Lung microvascular endothelial cell (primary cell): ENCODE measurements at regions not wholly inside any gene's neighbourhood (a gene's known extent, or its start where the extent isn't known, plus 50 kb on each side); places are given as distances from the start of the nearest gene placed in this dataset.

Source experiments
- DNase-seq, 2 donors: peaks; one replicate each; pipeline versions ENCODE4 v3.0.0 to v3.0.0-alpha.2; 2010; ENCODE audit warnings: low read depth in 2 of 2

DNA sequence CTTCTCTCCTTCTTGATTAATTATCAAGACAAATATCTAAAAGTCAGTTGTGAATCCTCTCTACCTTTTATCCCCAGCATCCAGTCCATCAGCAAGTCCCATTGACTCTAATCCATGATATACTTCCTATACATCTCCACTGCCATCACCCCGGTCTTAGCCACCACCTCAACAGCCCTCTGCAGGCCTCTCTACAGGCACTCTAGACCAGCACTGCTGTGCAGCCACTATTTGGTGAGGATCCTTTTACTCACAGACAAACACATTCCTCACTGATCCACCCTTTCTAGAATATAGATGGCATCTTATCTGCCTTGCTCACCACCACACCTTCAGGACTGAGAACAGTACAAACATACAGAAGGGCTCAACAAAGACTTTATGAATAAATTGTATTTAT is 221.7 kb downstream of the RFC3 start:
- DNase-seq, result no peak

DNA sequence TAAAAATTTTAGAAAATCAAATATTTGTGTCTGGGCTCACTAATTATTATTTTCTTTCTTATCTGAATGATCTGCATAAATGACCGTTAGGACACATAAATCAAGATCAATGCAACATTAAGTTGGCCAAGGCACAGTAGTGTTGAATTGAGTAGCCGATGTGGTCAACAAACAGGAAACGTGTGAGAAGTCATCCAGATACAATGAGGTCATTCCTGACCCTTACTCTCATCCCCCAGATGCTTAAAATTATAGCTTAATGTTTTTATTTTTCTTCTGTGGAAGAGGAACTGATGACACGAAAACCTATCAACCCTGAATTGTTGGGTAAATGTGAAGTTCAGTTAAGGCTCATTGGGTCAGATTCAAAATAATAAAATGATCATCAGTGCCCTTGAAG is 222.9 kb downstream of the RFC3 start:
- peak in 1 of 2 donors; percentile 77 for DNase-seq

DNA sequence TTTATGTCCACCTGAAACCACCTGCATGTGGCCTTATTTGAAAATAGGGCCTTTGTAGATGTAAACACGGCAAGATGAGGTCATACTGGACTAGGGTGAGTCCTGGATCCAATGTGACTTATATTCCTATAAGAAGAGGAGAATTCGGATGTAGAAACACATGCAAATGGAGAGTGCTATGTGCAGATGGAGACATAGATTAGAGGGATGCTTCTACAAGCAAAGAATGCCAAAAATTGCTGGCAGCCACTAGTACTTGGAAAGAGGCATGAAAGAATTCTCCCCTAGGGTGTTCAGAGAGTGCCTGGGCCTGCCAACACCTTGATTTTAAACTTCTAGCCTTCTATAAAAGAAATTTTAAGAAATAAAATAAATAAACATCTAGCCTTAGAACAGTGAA is 226.1 kb downstream of the RFC3 start:
- no peak for DNase-seq

DNA sequence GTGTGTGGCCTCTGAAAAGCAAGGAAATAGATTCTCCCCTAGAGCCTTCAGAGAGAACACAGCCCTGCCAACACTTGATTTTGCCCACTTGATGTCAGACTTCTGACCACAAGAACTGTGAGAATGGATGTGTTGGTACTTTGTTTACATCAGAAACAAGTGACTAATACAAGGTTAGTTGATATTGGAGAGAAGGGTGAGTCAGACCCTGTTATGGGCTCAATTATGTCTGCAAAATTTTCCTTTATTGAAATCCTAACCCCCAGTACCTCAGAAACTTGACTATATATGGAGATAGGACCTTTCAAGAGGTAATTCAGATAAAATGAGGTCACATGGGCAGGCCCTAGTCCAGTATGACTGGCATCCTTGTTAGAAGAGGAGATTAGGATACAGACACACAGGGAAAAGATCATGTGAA is 226.7 kb downstream of the RFC3 start:
- DNase-seq, result peak in 1 of 2 donors; percentile 85

DNA sequence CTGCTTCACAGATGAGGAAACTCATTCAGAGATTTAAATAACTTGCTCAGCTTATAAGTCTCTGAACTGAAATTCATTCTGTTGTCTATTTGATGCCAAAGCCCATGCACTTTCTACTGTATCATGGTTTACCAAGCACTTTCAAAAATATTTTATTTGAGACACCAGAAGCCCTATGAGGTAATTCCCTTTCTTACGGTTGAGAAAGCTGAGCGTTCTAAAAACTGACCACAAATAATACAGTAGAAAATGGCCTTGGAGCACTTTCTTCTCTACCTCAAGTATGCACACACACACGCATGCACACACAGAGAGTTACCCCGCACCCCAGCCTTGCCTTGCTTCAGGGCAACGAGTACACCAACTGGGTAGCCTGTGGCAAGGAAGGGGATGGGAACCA is 228.5 kb downstream of the RFC3 start:
- no peak for DNase-seq

DNA sequence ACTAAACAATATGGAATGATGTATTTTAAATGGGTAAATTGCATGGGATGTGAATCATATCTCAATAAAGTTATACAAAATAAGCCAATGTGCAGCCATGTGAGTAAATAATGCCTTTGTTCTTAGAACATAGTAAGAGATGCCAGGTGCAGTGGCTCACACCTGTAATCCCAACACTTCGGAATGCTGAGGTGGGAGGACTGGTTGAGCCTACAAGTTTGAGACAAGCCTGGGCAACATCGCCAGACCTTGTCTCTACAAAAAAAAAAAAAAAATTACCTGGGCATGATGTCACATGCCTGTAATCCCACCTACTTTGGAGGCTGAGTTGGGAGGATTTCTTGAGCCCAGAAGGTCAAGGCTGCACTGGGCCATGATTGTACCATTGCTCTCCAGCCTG is 230.7 kb downstream of the RFC3 start:
- DNase-seq, result no peak

DNA sequence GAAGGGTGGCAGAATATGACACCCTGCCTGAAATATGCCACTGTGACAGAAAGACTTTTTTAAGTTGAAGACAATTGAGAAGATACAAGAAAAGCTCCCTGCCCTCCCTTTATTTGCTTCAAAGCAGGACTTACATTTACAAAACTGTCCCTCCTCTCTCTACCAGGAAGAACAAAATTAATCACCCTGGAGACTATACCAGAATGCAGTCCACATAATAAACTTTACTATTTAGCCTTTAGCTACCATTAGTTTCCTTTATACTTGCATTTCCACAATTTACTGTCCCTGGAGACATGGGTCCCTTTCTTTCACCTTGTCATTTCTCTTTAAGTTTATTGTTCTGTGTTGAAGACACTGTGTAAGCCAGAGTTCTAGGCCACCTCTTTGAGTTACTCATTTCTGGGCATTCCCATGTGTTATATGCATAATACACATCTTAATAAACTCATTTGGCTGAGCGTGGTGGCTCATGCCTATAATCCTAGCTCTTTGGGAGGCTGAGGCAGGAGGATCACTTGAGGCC is 238.8 kb downstream of the RFC3 start:
- no peak for DNase-seq

DNA sequence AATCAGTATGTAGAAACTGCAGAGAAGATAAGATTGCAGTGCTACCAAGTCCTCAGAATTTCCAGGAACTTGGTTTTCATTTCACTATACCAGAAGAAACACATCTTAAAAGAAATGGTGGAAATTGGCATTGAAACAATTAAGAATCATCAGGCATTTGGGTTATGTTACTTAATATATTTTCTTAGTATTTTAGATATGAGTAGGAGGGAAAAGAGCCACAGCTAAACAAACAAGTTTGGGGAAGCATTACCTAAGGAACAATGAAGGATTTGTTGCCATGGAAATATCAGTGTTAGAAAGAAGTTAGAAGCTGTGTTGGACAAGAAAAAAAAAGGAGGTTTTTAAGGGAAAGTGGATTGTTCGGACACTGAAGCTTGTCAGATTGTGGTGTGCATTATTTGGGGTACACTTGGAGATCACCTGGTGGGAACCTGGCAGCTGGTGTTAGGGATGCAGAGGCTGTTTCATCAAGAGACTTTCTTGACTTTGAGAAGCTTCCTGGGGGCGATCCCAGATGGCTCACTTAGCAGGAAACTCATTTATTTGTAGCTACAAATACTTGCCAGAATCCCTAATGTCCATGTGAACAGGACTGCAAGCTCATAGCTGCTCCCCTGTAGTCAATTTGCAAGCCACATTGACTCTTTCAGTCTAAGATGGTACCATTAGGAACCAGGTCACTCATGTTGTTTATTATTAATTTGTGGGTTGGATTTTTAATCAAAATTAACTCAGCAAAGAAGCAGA is 246.7 kb downstream of the RFC3 start:
- DNase-seq, result no peak

DNA sequence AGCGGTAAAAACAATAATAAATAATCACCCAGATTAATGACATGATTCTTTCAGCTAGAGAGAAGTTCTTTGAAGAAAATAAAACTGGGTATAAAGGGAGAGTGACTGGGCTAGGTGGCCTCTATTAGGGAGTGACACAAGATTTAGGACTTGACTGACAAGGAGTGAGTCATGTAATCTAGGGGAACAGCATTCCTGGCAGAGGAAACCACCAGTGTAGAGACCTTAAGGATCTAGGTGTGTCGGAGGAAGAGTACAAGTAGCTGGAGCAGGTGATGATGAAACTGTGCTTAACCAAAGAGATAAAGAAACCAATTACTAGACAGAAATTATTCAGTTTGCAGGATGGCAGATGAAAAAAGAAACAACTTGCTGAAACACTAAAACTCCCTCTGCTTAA is 248.0 kb downstream of the RFC3 start:
- DNase-seq, result no peak

DNA sequence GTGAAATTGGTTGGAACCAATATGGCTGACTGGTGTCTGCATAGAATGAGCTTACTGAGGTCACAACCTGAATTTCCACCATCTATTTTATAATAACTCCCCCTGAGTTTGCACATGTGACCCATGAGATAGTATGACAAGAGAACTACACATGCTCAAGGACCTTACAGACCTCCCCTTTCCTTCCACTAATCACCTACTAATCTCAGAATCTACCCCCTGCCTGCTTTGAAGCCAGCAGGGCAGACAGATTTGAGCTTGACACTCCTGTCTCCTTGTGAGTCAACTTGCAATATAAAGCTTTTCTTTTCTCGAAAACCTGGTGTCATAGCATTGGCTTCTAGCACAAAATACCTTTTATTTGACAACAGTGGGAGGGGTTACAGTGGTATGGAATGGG is 248.4 kb downstream of the RFC3 start:
- DNase-seq, result no peak

DNA sequence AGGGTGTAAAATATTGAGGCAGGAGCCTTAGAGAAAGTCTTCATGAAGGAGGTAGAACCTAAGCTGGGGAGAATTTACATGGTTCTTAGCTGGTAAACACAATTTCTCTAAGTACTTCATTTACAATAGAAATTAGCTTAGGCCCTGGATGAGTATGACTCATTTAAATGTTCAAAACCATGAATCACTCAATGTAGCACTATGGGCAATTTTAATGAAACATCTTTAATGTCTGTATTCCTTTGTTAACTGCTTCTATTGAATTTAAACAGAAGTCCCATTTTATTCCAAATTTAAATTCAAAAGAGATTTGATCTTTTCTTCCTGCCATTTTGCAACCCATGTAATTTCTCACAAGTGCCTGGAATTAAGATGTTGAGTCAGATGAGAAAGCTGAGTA is 252.1 kb downstream of the RFC3 start:
- DNase-seq, result peak in 1 of 2 donors; percentile 58

DNA sequence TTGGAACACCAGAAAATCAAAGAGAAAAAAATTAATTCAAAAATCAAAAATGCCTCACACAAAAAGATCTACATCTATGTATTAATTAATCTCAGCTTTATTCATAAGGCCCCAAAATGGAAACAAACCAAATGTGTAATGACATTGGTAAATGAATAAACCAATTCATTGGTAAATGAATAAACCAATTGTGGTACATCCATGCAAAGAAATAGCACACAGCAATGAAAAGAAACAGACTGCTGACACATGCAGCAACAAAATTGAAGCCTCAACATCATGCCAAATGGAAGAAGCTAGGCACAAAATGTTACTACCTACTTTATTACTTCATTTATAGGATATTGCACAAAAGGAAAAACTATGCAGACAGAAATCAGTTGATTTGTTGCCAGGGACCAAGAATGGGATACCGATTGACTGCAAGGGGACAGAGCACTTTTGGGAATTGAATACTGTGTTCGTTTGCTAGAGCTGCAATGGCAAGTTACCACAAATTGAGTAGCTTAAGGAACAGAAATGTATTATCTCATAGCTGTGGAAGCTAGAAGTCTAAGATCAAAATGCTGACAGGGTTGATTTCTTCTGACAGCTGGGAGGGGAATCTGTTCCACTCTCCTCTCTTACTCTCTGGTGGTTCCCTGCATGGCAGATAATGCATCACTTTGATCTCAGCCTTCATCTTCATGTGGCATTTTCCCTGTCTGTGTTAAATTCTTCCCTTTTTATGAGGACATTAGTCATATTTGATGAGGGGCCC is 252.8 kb downstream of the RFC3 start:
- no peak for DNase-seq

DNA sequence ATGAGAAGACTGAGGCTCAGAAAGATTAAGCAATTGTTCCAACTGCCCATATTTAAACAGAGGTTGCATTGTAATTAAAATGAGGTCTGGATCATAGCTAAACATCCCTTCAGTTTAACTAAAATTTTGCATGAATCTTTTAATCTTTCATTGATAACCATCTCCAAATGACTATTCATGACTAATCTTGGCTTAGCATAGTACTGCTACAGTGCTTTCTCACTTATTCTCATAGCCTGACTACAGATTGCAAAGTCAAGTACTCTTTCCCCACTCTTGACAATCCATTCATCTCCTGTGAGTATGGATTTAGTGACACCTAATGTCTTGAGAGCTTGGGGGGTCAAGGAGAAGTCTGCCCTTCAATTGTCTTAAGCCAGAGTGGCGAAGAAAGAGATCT is 258.4 kb downstream of the RFC3 start:
- DNase-seq, result peak in 1 of 2 donors; percentile 27

DNA sequence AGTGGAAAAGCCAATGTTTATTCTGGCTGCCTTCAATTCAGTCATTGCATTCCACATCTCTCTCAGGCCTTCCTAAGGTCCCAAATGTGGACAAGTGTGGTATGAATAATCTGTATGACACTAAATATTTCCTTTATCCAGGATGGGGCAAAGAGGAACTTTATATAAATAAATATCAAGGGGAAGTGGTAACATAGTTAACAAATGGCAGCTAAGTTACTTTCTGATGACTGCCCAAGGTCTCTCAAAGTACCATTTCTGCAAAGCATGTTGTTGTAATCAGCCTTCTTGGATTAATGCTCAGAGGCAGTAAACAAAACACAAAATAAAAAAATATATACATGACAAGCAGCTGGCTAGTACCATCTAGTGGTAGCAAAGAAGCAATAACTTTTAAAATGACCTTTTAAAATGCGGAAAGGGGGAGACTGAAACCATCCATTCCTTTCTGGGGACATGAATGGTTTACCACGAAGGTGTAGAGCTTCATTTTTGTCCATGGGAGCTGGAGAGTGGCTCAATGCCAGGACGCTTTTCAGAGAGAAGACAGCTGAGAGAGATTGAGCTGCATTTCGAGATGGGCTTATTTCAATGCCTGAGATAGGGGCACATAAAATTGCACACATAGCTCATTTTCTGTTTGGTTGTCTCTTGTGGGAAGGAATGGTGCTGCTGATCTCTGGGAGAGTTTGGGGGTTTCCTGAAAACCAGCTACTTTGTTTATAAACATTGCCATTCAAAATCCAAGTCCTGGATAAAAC is 259.2 kb downstream of the RFC3 start:
- DNase-seq, result peak; percentile 32 to 58

DNA sequence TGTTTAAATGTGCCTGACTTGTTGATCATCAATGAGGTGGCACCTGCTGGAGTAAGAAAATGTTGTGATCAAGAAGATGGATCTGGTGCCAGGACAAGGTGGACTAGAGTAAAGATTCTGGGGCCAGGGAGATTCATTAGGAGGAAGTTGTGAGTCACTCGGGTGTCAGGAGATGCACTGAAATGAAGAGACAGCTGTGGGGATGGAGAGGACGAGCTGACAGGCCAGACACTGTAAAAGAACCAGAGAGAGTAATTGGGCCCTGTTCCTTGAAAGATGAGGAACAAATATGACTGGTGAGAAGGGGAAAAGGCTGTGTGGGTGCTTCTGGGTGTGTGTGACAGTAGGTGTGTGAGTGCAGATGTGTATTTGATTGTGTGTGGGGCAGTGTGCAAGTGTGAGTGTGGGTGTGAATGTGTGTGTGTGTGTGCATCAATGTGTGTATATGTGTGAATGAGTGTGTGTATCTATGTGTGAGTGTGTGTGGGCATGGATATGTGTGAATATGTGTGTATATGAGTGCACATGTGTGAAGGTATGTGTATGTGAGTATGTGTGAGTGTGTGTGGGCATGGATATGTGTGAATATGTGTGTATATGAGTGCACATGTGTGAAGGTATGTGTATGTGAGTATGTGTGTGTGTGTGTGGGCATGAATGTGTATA is 260.5 kb downstream of the RFC3 start:
- DNase-seq, result no peak

DNA sequence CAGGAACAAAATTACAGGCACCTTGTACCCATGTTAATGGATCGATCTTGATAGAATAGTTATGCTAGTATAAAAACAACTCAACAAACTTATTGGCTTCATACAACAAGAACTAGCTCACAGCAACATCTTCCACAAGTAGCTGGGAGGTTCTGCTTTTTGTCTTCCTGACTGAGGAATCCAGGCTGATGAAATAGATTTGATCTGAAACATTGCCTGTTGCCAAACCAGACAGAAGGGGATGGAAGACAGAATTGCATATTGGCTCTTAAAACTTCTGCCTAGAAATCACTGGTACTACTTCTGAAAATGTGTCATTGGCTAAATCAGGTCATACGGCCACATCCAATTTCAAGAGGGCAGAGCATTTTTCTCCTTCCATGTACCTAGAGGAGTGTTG is 267.3 kb downstream of the RFC3 start:
- DNase-seq, result no peak

DNA sequence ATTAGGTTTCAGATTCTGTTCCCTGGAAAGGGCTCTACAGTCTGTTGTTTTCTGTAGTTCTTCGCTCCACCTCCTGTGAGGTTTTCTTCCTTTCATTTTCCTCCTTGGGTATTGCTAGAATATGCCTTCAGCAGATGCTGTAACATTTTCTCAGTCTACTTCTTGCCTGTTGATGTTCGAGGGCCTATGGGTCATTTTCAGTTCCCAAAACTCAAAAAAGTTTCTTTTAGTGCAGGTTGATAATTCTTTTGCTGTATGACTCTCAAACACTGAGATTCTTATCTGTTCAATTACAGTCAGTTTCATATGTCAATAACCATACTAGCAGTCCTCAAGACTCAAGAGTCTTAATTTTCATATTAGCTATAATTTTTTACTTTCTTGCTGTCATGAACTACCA is 268.3 kb downstream of the RFC3 start:
- no peak for DNase-seq

DNA sequence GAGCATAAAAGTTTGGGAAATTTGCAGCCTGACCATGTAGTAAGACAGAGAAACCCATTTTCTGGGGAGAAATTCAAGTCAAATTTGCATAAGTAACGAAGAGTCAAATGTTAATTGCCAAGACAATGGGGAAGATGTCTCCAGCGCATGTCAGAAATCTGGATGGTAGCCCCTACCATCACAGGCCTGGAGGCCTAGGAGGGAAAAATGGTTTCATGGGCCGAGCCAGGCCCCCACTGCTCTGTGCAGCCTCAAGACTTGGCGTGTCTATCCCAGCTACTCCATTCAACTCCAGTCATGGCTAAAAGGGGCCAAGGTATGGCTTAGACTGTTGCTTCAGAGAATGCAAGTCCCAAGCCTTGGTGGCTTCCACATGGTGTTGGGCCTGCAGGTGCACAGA is 269.8 kb downstream of the RFC3 start:
- no peak for DNase-seq

DNA sequence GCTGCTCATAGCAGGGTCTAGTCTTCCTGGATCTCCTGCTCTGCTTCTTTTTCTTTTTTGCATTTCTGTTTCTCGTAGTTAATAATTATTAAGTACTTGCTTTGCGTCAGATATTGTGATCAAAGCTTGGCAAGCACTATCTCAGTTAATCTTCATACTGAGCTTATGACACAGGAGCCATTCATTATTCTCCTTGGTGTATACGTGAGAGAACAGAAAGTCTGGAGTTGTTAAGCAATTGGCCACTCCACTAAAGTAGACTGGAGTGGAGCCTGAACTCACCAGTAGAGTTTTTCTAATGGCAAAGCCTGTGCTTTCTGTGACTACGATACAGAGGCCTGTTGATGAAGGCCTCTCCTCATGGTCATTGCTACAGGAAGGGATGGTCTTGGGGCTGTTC is 285.9 kb downstream of the RFC3 start:
- no peak for DNase-seq

DNA sequence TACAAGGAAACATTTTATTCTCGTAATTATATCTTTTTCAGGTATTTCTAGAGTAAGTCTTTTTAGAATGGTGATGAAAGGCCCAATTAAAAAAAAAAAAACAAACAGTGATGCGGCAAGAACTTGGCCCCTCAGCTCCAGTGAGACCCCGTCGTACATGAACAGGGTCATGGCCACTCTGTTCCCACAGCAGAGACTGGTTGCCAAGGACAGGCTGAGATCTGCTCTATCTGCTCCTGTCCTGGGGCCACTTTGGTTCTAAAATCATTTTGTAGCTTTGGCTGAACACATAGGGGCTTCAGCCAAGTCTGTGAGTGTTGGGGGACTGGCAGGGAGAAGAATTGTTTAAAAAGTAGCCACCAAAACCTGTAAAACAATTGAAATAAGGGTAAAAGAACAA is 286.9 kb downstream of the RFC3 start:
- DNase-seq, result no peak

DNA sequence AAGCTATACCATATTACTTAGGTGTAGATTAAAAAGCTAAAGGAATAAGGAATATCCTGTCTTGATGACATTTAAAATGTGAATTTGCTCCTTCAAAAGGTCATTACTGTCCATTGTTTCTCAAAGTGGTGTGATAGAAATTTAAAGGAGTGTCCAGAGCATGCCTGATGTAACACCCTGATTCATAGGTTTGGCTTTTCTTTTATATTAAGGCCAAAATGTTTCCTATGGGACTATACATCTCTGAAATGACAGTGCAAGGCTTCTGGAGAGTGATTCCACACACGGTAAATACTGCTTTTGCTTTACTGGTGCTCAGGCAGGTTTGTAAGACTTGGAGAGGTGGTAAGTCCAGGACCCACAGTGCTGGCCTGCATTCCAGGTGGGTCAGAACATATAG is 289.9 kb downstream of the RFC3 start:
- DNase-seq, result no peak

DNA sequence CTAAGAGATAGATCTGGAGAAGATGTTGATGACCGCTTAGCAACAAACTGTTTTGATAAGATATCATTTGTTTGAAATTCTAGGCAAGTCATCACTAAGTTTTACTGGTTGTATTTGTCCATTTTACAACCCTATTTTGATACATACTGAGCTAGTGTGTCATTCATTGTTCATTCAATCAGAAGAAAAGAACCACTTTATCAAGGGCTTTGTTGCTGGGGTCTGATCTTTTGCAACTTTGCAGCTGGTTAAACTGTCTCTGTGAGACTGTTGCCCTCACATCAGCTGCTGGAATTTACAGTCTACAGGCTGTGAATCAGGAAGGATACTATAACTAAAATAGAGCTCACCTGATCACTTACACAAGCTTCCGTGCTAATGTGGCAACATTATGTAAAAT is 290.5 kb downstream of the RFC3 start:
- no peak for DNase-seq
